ENCODE measurements at regions not wholly inside any gene's neighbourhood (a gene's known extent, or its start where the extent isn't known, plus 50 kb on each side); places are given as distances from the start of the nearest gene placed in this dataset.
"Not testable (repeated sequence)": the region's sequence is repeated elsewhere in the genome, so short reads cannot be mapped to it uniquely, and the experiment has no call there.

DNA sequence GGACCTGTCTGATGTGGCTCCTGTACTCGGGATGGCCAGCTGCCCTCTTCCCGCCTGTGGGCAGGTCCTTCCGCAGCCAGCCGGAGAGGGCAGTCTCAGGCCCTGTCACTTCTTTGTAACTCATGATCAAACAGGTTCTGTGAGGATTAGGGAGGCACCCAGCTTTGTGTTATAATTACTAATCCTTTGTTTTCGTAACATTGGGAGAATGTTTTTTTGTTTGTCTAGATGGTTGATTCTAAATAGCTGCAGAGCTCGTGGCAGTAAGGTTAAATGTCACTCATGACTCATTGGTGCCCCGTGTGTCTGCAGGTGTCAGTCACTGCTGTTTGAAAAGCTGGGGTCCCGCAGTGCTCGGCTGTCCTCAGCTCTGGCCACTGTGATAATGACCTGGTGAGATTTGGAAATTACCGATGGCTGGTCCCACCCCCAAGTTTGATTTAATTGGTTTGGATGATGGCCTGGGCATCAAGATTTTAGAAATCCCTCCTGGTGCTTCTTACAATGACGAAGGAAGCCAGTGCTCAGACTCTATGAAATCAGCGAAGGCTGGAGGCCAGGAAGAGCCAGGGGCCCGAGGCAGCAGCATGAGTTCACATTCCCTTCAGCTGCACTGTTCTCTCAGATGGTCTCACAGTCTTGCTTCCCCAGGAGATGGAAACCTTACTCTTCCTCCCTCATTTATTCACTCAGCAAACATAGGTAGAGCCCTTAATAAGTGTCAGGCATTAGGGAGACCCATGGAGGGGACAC, 172.8 kb downstream of the VAPA start:
- DNase-seq: no peak

DNA sequence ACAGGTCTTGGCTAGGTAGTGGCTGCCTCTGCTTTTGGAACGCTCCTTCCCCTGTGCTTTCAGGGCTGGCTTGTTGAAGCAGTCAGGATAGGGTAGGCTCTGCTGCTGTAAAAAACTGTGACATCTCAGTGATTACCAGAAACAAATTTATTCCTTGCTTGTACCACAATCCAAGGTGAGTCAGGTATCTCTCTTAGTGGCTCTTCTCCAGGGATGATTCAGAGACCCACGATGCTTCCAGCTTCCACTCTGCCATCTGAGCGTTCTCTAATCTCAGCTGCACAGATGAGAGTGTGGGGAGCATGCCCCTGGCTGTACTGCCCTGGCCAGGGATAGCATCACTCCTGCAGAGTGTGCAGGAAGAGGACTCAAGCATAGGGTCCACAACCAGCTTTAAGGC, 174.9 kb downstream of the VAPA start:
- DNase-seq: no peak

DNA sequence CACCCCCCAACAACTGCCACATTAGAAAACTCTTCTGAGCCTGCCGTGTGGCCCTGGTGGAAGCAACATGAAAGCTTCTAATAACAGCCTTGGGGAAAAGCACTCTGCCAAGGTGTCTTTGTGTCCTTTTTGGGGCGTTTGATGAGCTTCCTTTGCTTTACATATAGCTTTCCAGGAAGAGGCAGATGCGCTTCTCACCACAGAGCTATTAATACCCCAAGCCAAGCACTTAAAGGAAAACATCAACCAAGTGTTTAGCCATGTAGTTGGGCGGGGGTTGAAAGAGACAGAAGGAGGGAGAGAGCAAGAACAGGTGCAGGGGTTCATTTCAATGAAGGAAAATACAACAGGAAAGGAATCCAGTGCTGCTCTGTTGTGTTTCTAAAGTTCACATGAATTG, 176.1 kb downstream of the VAPA start:
- DNase-seq: no peak

DNA sequence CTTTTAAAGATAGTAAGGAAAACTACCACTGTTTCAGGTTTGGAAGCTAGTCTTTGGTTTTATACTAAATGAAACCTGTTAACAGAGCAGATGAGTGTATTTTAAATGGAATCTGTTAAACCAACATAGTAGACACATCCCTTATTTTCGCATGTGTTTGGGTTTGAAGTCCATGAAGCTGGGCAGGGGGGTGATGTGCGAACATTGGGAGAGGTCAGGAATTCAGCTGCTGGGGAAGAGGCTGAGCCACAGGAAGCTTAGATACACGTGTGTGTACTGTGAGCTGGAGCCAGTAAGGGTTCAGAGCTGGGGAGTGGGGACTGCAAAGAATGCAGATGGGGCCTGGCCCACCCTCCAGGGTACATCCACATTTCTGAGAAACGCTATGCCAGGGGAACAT, 176.9 kb downstream of the VAPA start:
- DNase-seq: no peak

DNA sequence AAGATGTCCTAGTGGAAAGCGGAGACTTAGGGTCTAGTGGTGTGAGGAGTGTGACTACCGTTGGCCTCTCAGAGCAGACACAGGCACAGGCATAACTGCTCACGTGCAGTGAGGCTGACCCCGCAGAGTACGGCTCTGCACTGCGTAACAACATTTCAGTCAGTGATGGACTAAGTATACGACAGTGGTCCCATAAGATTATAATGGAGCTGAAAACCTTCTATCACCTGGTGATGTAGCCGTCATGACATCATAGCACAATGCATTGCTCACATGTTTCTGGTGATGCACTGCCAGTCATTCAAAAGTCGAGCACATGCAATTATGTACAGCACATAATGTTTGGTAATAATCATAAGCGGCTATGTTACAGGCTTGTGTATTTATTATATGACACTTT, 179.6 kb downstream of the VAPA start:
- no peak for DNase-seq

DNA sequence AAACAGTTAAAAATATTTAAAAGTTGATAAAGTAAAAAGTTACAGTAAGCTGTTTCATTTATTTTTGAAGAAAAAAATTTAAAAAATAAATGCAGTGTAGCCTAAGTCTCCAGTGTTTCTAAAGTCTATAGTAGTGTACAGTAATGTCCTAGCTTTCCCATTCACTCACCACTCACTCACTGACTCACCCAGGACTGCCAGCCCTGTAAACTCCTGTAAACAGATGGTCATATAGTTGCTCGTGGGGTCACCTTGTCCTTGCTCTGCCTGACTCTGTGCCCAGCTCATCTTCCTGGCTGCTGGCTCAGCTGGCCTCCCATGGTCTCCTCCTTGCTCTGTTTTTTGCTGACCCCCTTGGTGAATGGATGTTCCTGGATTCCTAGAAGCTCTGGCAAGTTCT, 180.3 kb downstream of the VAPA start:
- DNase-seq: no peak

DNA sequence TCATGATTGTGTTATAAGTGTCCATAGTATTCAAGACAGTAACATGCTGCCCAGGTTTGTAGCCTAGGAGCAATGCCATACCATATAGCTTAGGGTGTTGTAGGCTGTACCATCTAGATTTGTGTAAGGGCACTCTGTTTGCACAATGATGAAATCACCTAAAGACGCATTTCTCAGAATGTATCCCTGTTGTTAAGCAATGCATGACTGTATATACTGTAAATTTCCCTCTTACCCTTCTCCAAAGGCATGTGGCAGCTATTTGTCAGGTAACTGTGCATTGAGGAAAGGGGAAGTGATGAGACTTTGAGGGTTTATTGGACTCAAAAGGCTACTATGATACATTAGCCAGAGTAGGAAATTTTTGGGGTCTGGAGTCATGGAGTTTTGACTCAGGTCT, 180.8 kb downstream of the VAPA start:
- DNase-seq: no peak

DNA sequence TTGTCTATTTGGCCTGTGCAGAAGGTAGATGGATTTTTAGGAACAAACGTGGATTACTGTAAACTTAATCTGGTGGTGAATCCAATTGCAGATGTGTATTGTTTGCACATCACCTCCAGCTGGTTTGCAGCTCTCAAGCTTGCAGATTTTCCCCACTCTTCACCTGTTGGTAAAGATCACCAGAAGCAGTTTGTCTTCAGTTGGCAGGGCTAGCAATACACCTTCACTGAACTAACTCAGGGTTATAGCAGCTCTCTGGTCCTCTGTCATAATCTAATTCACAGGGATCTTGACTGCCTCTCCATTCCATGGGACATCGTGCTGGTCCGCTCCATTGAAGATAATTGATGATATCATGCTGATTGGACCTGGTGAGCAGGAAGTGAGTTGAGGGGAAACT, 181.5 kb downstream of the VAPA start:
- no peak for DNase-seq

DNA sequence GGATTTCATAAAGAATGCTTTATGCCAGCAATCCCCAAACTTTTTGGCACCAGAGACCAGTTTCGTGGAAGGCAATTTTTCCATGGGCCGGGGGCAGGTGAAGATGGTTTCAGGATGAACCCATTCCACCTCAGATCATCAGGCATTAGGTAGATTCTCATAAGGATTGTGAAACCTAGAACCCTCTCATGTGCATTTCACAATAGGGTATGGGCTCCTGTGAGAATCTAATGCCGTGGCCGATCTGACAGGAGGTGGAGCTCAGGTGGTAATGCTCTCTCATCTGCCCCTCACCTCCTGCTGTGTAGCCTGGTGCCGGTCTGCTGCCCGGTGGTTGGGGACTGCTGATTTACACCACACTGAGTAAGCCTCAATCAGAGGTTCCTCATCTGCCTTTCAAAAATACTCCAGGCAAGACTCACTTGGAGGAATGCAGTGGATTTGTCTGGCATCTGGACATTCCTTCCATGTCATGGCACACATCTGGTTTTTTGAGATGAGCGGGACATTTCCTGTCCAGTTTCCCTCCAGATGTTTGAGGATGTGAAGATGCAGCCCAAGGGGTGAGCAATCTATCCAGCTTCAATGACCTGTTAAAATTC, 185.8 kb downstream of the VAPA start:
- DNase-seq: no peak

DNA sequence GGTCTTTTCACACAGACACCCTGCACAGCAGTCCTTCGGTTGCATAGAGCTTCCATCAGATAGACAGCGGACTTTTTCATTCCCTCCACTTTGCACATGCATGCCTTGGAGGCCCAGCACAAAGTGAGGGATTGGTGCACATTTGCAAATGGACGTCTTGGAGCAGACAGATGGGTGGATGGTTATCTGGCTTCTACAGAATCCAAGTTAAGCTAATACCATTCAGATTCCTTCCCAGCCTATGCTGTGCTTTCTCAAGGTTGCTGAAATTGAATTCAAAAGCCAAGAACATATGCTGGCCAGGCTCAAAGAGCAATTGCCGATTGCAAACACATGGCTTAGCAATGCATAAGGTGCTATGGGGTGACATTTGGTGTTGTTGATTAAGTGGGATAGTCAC, 186.4 kb downstream of the VAPA start:
- no peak for DNase-seq

DNA sequence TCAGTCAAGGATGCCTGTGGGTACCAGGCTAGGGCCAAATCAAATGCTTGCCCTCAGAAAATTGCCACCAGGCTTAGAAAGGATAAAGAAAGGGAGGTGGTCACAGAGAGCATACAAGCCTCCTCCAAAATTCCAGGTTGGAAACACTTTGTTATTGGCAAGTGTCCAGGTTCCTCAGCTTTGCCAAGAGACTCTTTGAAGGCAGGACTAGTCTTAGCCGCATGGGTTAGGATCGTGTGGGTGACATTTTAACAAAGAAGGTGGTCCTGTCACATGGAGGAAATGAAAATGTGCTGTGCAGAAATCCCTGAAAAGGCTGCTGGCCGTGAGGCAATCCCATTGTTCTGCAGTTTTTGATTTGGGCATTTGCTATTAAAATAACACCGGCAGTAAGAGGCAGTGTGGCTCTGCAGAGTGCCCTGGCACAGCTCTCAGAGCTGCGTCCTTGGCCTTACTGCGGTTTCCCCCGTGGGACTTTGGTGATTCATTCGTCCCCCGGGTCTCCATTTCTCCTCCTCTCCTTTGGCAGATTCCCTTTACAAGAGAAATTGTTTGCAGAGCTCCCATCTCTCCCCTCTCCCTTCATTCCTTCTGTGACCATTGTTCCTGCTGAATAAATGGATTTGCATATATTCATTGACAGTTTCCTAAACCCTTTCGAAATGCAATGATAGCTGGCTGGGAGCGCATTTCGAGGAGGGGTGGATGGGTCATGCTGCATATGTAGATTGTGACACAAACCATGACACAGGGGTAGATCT, 187.3 kb downstream of the VAPA start:
- no peak for DNase-seq

DNA sequence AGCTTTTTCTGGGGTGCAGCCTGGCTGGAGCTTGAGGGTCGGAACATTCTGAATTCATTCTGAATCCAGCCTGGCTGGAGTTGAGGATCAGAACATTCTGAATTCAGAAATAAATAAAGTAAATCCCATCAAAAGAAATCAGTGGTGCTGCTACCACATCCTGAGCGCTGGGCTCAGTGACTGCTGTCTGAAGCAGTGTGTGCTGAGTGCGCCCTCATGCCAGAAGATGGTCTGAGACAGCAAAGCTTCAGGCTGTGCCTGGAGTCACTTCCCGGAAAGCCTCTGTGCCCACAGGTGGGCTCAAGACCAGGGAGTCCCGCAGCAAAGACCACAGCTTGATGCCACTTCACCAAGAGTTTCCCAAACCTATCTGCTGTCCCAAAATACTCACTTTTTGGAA, 187.9 kb downstream of the VAPA start:
- no peak for DNase-seq

DNA sequence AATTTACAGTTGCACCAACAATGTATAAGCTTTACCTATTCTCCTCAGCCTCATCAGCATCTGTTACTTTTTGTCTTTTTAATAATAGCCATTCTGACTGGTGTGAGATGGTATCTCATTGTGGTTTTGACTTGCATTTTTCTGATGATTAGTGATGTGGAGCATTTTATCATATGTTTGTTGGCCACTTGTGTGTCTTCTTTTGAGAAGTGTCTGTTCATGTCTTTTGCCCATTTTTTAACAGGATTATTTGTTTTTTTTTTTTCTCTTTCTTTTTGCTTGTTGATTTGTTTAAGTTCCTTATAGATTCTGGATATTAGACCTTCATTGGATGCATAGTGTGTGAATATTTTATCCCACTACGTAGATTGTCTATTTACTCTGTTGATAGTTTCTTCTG, 191.3 kb downstream of the VAPA start:
- not testable (repeated sequence) for DNase-seq

DNA sequence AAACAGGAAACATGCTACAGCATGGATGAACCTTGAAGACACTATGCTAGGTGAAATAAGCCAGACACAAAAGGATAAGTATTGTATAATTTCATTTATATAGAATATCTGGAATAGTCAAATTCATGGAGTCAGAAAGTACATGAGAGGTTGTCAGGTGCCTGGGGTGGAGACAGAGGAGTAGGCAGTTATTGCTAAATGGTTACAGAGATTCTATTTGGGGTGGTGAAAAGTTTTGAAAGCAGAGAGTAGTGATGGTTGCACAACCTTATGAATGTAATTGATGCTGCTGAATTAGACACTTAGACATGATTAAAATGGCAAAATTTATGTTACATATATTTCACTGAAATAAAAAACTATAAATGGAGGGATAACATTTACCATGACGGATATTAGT, 197.4 kb downstream of the VAPA start:
- peak; percentile 75 to 76 for DNase-seq

DNA sequence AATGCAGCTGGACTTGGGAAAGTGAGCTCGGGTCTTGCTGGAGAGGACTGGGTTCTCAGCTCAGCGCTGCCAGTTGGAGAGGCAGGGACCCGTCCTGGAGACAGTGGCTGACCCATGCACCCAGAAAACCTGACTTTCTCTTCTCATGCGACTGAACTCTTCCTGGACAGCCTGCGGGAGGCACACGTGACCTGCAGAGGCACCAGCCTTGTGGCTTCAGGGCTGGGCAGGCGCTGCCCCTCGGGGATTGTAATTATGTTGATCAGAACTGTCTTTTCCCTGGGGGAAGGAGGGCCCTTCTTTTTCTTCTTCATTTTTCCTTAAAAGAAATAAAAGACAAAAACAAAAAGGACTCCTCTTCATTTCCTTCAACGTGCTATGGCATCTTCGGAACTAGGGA, 198.1 kb downstream of the VAPA start:
- DNase-seq: no peak

DNA sequence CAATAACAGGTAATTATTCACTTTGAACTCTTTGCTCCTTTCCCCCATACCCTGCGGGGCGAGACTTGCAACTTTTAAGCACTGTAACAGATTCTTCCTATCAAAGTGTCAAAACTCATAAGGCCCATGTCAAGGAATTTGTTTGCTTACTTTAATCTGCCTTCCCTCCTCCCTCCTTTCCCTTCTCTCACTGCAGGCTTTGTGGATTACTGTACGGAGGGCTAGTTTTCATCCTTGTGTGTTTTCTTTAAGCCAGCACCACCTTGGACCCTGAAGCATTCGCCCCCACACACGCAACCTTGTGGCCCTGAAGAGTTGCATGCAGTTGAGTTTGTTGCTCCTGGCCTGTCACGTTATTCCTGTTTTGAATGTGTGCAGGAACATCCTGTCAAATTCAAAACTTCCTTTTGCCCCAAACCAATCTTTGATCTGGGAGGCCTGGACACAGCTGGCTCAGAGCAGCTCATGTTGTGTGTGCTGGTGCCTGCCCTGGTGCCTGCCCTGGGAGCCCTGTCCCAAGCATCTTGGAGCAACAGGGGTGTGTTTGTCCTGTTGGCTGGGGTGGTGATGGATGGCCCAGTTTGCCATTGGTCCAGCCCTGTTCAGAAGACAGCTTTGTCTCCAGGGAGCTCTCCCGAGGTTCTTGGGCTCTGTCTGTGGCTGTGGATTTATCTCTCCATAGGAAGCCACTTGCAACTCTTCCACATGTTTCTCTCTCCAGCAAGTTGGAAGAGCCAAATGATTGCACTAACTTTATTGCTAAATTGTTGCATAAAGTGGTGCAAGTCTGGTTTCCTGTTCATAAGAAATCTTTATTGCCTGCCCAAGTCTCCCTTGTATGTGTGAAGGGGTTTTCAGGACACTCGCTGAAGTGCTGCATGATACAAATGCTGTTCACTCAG, 199.6 kb downstream of the VAPA start:
- DNase-seq: peak; percentile 75 to 78

DNA sequence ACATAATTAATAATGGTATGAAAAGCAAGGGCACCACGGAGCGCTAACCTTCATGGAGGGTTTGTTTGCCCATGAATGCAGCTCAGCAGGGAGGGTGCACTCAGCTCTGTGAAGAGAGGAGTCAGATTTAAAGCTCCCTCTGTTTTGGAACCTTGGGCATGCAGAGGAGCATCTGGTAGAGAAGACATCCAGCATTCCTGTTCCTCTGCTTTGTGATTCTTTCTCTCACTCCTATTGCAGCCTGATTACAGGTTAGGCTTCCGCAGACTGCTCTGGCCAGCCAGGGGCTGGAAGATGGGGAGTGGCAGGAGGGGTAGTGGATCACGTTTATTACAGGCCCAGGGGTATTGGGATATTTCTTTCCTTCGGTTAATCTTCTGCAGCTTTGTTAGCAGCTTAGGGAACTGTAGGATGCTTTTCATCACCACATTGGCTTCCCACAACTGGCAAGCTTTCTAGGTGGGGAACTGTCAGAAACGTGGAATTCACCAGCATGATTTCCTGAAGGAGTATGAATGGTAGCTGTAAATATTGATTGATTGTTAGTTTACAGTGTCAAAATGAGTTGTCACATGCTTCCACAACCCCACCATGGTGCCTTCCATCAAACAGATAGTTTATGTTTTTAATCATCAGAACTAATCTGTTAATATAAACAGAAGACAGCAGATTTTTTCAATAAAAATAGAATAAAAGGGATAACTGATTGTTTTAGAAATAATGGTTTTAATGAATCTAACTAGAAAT, 201.1 kb downstream of the VAPA start:
- DNase-seq: no peak

DNA sequence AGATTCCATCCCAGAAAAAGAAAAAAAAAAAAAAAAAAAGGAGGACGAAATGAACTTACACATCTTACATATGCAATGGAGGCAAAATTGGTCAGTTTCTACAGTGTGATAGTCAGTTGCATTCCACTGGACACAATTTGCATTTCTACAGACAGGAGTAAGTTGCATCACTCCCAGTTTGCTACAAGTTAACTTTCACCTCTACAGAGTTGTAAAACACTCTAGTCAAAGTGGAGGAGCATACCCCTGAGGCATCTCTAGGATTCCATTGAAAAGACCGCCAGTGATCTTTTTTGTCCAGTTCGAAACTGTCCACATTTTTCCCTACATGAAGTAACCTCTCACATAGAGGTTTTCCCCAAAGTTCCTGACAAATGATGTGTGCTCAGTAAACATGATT, 202.8 kb downstream of the VAPA start:
- DNase-seq: peak in 1 of 2 experiments; percentile 2

DNA sequence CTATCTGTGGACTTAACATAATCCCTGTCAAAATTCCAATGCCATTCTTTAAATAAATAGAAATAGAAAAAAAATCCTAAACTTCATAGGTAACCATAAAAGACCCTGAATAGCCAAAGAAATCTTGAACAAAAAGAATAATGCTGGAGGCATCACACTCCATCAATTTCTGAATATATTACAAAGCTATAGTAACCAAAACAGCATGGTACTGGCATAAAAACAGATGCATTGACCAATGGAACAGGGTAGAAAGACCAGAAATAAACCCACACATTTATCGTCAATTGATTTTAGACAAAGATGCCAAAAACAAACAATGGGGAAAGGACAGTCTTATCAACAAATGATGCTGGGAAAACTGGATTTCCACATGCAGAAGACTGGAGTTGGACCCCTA, 205.7 kb downstream of the VAPA start:
- DNase-seq: no peak

DNA sequence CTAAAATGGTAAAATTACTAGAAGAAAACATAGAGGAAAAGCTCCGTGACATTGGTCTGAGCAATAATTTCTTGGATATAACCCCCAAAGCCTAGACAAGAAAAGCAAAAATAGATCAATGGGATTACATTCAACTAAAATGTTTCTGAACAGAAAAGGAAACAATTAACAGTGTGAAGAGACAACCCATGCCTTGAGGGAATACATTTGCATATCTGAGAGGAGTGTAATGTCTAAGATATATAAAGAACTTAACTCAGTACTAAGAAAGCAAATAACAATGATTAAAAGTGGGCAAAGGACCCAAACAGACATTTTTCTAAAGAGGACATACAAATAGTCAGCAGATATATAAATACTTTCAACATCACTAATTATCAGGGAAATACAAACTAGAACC, 206.2 kb downstream of the VAPA start:
- no peak for DNase-seq

DNA sequence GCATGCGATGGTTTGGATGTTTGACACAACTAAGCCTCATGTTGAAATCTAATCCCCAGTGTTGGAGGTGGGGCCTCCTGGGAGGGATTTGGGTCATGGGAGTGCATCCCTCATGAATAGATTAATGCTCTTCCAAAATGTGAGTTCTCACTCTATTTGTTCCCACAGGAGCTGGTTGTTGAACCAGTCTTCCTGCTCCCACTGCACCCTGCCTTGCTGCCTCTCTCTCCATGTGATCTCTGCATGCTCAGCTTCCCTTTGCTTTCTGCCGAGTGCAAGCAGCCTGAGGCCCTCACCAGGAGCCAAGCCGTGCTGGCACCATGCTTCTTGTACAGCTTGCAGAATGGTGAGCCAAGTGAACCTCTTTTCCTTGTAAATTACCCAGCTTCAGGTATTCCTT, 206.8 kb downstream of the VAPA start:
- no peak for DNase-seq

DNA sequence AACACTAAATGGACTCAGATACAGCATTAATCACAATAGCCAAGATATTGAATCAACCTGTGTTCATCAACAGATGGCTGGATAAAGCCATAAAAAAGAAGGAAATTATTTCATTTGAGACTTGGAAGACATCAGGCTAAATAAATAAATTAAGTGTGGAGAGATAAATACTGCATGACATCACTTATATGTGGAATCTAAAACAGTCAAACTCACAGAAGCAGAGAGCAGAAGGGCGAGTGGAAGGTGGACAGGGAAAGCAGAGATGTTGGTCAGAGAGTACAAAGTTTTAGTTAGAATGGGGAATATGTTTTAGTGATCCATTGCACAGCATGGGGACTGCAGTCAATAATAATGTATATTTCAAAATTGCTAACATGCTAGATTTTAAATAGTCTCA, 207.2 kb downstream of the VAPA start:
- DNase-seq: no peak
